Keratinocyte (primary cell): ENCODE measurements at regions not wholly inside any gene's neighbourhood (a gene's known extent, or its start where the extent isn't known, plus 50 kb on each side); places are given as distances from the start of the nearest gene placed in this dataset.

ENCODE experiments used
- DNase-seq: peaks from one replicate; pipeline ENCODE4 v3.0.0-alpha.2; 2011; ENCODE audit warnings: low read depth, missing footprints, low spot score
- FAIRE-seq: peaks from 2 replicates; lab custom pipeline; 2011; peaks lifted over from hg19 to GRCh38; lab: Jason Lieb, UNC
- H2AFZ ChIP-seq: 2 replicates; pipeline ENCODE4 v1.6.0; 2012; ENCODE audit warnings: low read length, control low read depth, inconsistent platforms; ENCODE audit not compliant: control insufficient read depth
- H3K27ac ChIP-seq: 2 replicates; pipeline ENCODE4 v1.5.1; 2011; ENCODE audit warnings: low read length; ENCODE audit not compliant: control insufficient read depth, insufficient read depth
- H3K27me3 ChIP-seq: 3 replicates; pipeline ENCODE4 v1.6.0; 2011; ENCODE audit warnings: low read length; ENCODE audit not compliant: control insufficient read depth, insufficient read depth; ENCODE audit errors: extremely low read depth
- H3K36me3 ChIP-seq, 2 experiments: 2 replicates in 1 of 2; 3 replicates in 1 of 2; pipeline ENCODE4 v1.5.1; 2011; ENCODE audit warnings: low read length in 2 of 2, mild to moderate bottlenecking in 1 of 2; ENCODE audit not compliant: control insufficient read depth in 2 of 2, insufficient read depth in 2 of 2; ENCODE audit errors: extremely low read depth in 1 of 2
- H3K4me1 ChIP-seq: 3 replicates; pipeline ENCODE4 v1.5.1; 2011; ENCODE audit warnings: low read length; ENCODE audit not compliant: control insufficient read depth, insufficient read depth; ENCODE audit errors: extremely low read depth
- H3K4me2 ChIP-seq: 3 replicates; pipeline ENCODE4 v1.6.0; 2011; ENCODE audit warnings: low read depth, low read length; ENCODE audit not compliant: control insufficient read depth, insufficient read depth; ENCODE audit errors: extremely low read depth
- H3K4me3 ChIP-seq, 3 experiments: fragments of 200-600 bp in 1 of 3; sonication (generic) in 1 of 3; 2 replicates in 2 of 3; 3 replicates in 1 of 3; pipeline ENCODE4 v1.5.1; 2011 to 2016; ENCODE audit warnings: low read length in 3 of 3, mild to moderate bottlenecking in 3 of 3, control low read depth in 2 of 3, inconsistent platforms in 1 of 3, low read depth in 1 of 3, mixed read lengths in 1 of 3, mixed run types in 1 of 3, moderate library complexity in 1 of 3; ENCODE audit not compliant: control insufficient read depth in 2 of 3, insufficient read depth in 2 of 3; ENCODE audit errors: extremely low read depth in 1 of 3
- H3K79me2 ChIP-seq: 2 replicates; pipeline ENCODE4 v1.6.0; 2012; ENCODE audit warnings: low read length; ENCODE audit not compliant: control insufficient read depth, insufficient read depth
- H3K9ac ChIP-seq: 3 replicates; pipeline ENCODE4 v1.6.0; 2011; ENCODE audit warnings: low read length; ENCODE audit not compliant: control insufficient read depth, insufficient read depth; ENCODE audit errors: extremely low read depth
- H3K9me1 ChIP-seq: 3 replicates; pipeline ENCODE4 v1.6.0; 2011; ENCODE audit warnings: low read length; ENCODE audit not compliant: control insufficient read depth, insufficient read depth; ENCODE audit errors: extremely low read depth
- H3K9me3 ChIP-seq: 2 replicates; pipeline ENCODE4 v1.5.1; 2012; ENCODE audit warnings: low read depth, low read length; ENCODE audit not compliant: control insufficient read depth
- H4K20me1 ChIP-seq: 3 replicates; pipeline ENCODE4 v1.6.0; 2011; ENCODE audit warnings: low read length; ENCODE audit not compliant: control insufficient read depth, insufficient read depth; ENCODE audit errors: extremely low read depth
- CTCF ChIP-seq, 3 experiments: IDR thresholded peaks in 1 of 3; conservative IDR thresholded peaks in 1 of 3; optimal IDR thresholded peaks in 1 of 3; 2 replicates in 2 of 3; 3 replicates in 1 of 3; pipeline versions ENCODE3 to v1.5.1; 2011; ENCODE audit warnings: low read length in 3 of 3, mild to moderate bottlenecking in 3 of 3, moderate library complexity in 2 of 3, control low read depth in 1 of 3, inconsistent platforms in 1 of 3; ENCODE audit not compliant: insufficient read depth in 2 of 3; ENCODE audit errors: extremely low read depth in 1 of 3
- EZH2 ChIP-seq: IDR thresholded peaks from one replicate; pipeline ENCODE4 v1.6.1; 2012; ENCODE audit warnings: inconsistent platforms, mild to moderate bottlenecking, low read length, moderate library complexity
- dilution Hi-C: fragments of 300-500 bp; cut with MboI; formaldehyde crosslinking; loops from one replicate; pipeline ENCODE4 v1.7.0; 2020; ENCODE audit warnings: low sequenced_read_pairs; ENCODE audit not compliant: extremely low pct_ligation_motif_present

DNA sequence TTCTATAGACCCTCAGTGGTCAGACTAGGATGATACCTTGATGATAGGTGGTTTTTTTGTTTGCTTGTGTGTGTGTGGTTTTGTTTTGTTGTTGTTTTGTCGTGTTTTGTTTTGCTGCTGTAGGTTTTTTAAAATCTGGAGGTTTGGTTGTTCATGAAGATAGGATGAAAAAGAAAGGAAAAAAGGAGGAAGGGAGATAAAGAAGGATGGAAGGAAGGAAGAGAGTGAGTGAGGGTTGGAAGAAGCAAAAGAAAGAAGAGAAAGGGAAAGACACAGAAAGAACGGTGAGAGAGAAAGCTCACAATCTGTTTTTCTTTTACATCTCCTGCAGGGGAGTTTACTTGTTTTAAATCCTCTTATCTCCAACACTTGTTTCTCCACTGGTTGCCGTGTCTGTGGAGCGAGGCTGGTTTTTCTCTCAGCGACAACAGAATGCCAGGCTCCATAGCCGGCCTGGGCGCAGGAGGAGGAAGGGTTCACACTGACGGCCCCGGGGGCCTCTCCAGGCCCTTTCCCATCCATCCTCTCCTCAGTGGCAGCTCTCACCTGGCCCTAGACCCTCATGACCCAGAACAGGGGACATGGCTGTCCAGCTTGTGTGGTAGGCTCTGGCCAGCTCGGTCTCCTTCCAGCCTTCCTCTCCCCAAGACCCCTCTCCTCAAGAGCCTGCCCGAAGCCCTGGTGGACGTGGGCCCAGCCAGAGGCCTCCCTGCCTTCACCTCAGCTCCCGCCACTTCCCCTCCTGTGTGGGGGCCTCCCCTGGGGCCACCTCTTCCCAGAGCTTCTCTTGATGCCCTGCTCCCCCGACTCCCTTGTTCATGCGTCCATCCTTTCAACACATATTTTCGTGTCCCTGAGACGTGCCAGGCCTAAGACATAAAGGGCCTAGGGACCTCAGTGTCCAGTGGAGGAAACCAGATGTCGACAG lies 168.4 kb downstream of the VEGFA start:
- Histone ChIP-seq H3K27me3 (peaks cover 2% of the 10 kb centered on the region), H3K4me1 (no peaks in the 10 kb centered on the region), H4K20me1 (no peaks in the 10 kb centered on the region), H2AFZ (no peak overlapping the region), H3K4me2 (no peak overlapping the region), H3K9ac (no peak overlapping the region), H3K36me3 (no peaks in the 10 kb centered on the region), H3K9me3 (no peaks in the 10 kb centered on the region), H3K27ac (no peak overlapping the region), H3K9me1 (no peaks in the 10 kb centered on the region), H3K79me2 (no peaks in the 10 kb centered on the region), H3K4me3 (no peak overlapping the region)
- dilution Hi-C loops: no loop called here
- FAIRE-seq (no peak), DNase-seq (no peak)
- no peak for TF ChIP-seq EZH2
- TF ChIP-seq CTCF (optimal IDR thresholded peaks at IDR 0.05 in 1 of 3, IDR thresholded peaks at IDR 0.05 in 1 of 3, conservative IDR thresholded peaks at IDR 0.05 in 1 of 3; ENCODE audit: extremely low read depth in 1 of 3, insufficient read depth in 2 of 3, low read length in 3 of 3): no peak

- Histone ChIP-seq H4K20me1 (no peaks in the 10 kb centered on the region), H3K9ac (no peak overlapping the region), H3K4me1 (no peaks in the 10 kb centered on the region), H3K4me3 (no peak overlapping the region), H2AFZ (no peak overlapping the region), H3K27ac (no peak overlapping the region), H3K4me2 (no peak overlapping the region), H3K79me2 (no peaks in the 10 kb centered on the region), H3K36me3 (no peaks in the 10 kb centered on the region), H3K9me1 (no peaks in the 10 kb centered on the region), H3K9me3 (no peaks in the 10 kb centered on the region), H3K27me3 (peaks cover 2% of the 10 kb centered on the region)
- dilution Hi-C loops: no loop called here
- DNase-seq: no peak
- TF ChIP-seq EZH2 (no peak), CTCF (optimal IDR thresholded peaks at IDR 0.05 in 1 of 3, IDR thresholded peaks at IDR 0.05 in 1 of 3, conservative IDR thresholded peaks at IDR 0.05 in 1 of 3; ENCODE audit: extremely low read depth in 1 of 3, insufficient read depth in 2 of 3, low read length in 3 of 3) (no peak)
- no peak for FAIRE-seq
Observed at GRCh38 chr6:43937236-43938177, 167.5 kb downstream of the VEGFA start.
